A549 (cell line): ENCODE measurements at regions not wholly inside any gene's neighbourhood (a gene's known extent, or its start where the extent isn't known, plus 50 kb on each side); places are given as distances from the start of the nearest gene placed in this dataset.
"Not testable (repeated sequence)": the region's sequence is repeated elsewhere in the genome, so short reads cannot be mapped to it uniquely, and the experiment has no call there.

Experiments used
- ATAC-seq, 2 experiments: fragments of 200-7000 bp in 1 of 2; fragments of >200 bp in 1 of 2; cut with Nextera tagmentation in 1 of 2; cut with Tn5 transposase in 1 of 2; 3 replicates each; pipeline versions ENCODE4 v1.8.0 to v1.9.1; 2018 to 2020; ENCODE audit warnings: mild to moderate bottlenecking in 1 of 2, moderate library complexity in 1 of 2
- CTCF ChIA-PET: fragments of 300-600 bp; sonication (Branson Sonifier 250); formaldehyde crosslinking; extraction: SDS; loops from one replicate; lab custom pipeline; 2021; ENCODE audit warnings: antibody characterized with exemption, inconsistent platforms; lab: Yijun Ruan, JAX
- POLR2A ChIA-PET: fragments of 350-600 bp; formaldehyde crosslinking; extraction: SDS; loops from one replicate; lab custom pipeline; 2021; ENCODE audit warnings: antibody characterized with exemption, inconsistent platforms; lab: Yijun Ruan, JAX
- DNase-seq, 2 experiments: peaks; one replicate each; pipeline versions ENCODE4 v3.0.0 to v3.0.0-alpha.2; 2011 to 2016; ENCODE audit warnings: low read depth in 1 of 2, low spot score in 1 of 2
- FAIRE-seq: peaks from 2 replicates; lab custom pipeline; 2011; peaks lifted over from hg19 to GRCh38; lab: Jason Lieb, UNC
- H3K27ac ChIP-seq, 2 experiments: fragments of >200 bp; sonication (Bioruptor Twin); formaldehyde crosslinking; 3 replicates each; pipeline ENCODE4 v1.5.1; 2016 to 2017
- H3K4me1 ChIP-seq: fragments of >200 bp; sonication (Bioruptor Twin); formaldehyde crosslinking; 3 replicates; pipeline ENCODE4 v1.6.1; 2016
- H3K4me2 ChIP-seq: fragments of >200 bp; sonication (Bioruptor Twin); formaldehyde crosslinking; 3 replicates; pipeline ENCODE4 v1.6.1; 2016
- H3K4me3 ChIP-seq: fragments of >200 bp; sonication (Bioruptor Twin); formaldehyde crosslinking; 3 replicates; pipeline ENCODE4 v1.5.1; 2016
- H3K9me3 ChIP-seq: fragments of >200 bp; sonication (Bioruptor Twin); formaldehyde crosslinking; 3 replicates; pipeline ENCODE4 v1.6.1; 2016
- BHLHE40 ChIP-seq: IDR thresholded peaks from 2 replicates; pipeline ENCODE4 v1.6.1; 2012; ENCODE audit warnings: low read depth, low read length, inconsistent platforms
- CBX8 ChIP-seq: fragments of 200-600 bp; sonication (generic); IDR thresholded peaks from 2 replicates; pipeline ENCODE4 v1.6.1; 2016
- CEBPB ChIP-seq, 2 experiments: fragments of >200 bp in 1 of 2; sonication (Bioruptor Twin) in 1 of 2; formaldehyde crosslinking in 1 of 2; IDR thresholded peaks; 2 replicates each; pipeline ENCODE4 v1.6.1; 2012 to 2016
- CHD2 ChIP-seq: fragments of 150-350 bp; IDR thresholded peaks from 2 replicates; pipeline ENCODE4 v1.6.1; 2014; ENCODE audit warnings: low read length; ENCODE audit not compliant: partially characterized antibody
- EP300 ChIP-seq, 2 experiments: fragments of >200 bp; sonication (Bioruptor Twin); formaldehyde crosslinking; IDR thresholded peaks; 2 replicates in 1 of 2; 3 replicates in 1 of 2; pipeline ENCODE4 v1.6.1; 2016 to 2017
- FOSL2 ChIP-seq, 2 experiments: fragments of 450-650 bp in 1 of 2; fragments of >200 bp in 1 of 2; sonication (Bioruptor Twin) in 1 of 2; formaldehyde crosslinking; IDR thresholded peaks; 2 replicates each; pipeline versions ENCODE4 v1.5.0 to v1.6.1; 2016 to 2020; ENCODE audit warnings: mild to moderate bottlenecking in 1 of 2, moderate library complexity in 1 of 2
- FOXS1 ChIP-seq: fragments of 250-450 bp; sonication (Bioruptor Pico); IDR thresholded peaks from 2 replicates; pipeline ENCODE4 v1.5.0; 2020; ENCODE audit warnings: mild to moderate bottlenecking, moderate library complexity
- JUNB ChIP-seq: fragments of >200 bp; sonication (Bioruptor Twin); formaldehyde crosslinking; IDR thresholded peaks from 2 replicates; pipeline ENCODE4 v1.6.1; 2016
- KDM5A ChIP-seq: fragments of 200-600 bp; sonication (generic); IDR thresholded peaks from 2 replicates; pipeline ENCODE4 v1.6.1; 2016; ENCODE audit warnings: antibody characterized with exemption, mild to moderate bottlenecking
- MAFK ChIP-seq: fragments of 450-650 bp; IDR thresholded peaks from 2 replicates; pipeline ENCODE4 v1.6.1; 2014; ENCODE audit not compliant: partially characterized antibody
- MAZ ChIP-seq: fragments of 150-350 bp; IDR thresholded peaks from 2 replicates; pipeline ENCODE4 v1.6.1; 2014; ENCODE audit warnings: antibody characterized with exemption, low read depth, low read length, borderline replicate concordance
- SREBF2 ChIP-seq: fragments of 450-650 bp; IDR thresholded peaks from 2 replicates; pipeline ENCODE4 v1.6.1; 2014; ENCODE audit warnings: mild to moderate bottlenecking, moderate library complexity
- WGBS: methylation state at CpG from one replicate; pipeline ENCODE4 v1.1.6; 2017; ENCODE audit errors: missing lambda C conversion rate; 5-methylcytosine and 5-hydroxymethylcytosine counted together
- TF ChIP-seq, protein P1 (sequence below): fragments of 250-450 bp; sonication (Bioruptor Pico); IDR thresholded peaks from 2 replicates; pipeline ENCODE4 v1.5.0; 2020; ENCODE audit warnings: low read depth, mild to moderate bottlenecking, moderate library complexity
- TF ChIP-seq, protein P2 (sequence below): fragments of >200 bp; sonication (Bioruptor Twin); formaldehyde crosslinking; IDR thresholded peaks from 3 replicates; pipeline ENCODE4 v1.5.1; 2016
- TF ChIP-seq, protein P3 (sequence below): fragments of 450-650 bp; IDR thresholded peaks from 2 replicates; pipeline ENCODE4 v1.6.1; 2014; ENCODE audit warnings: antibody characterized with exemption
- TF ChIP-seq, protein P4 (sequence below): fragments of 250-450 bp; sonication (Bioruptor Pico); IDR thresholded peaks from 2 replicates; pipeline ENCODE4 v1.5.0; 2021; ENCODE audit warnings: mild to moderate bottlenecking, moderate library complexity, borderline replicate concordance

DNA sequence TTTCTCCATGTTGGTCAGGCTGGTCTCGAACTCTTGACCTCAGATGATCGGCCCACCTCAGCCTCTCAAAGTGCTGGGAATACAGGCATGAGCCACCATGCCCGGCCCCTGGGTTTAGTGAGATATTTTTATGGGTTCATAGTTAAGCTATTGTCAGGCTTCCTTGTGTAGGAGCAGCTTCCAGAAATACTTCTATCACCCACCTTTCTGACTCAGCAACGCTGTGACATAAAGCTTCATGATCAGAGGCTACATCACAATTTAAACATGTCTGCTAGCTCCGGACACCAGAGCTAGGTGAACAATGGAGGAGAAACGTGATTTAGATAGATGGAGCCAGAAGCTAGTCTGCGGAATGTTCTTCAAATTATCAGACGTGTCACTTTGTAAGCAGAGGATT lies 295.8 kb upstream of the LYZL1 start:
- FAIRE-seq, result no peak
- Histone ChIP-seq H3K4me1 (peaks cover 32% of the 10 kb centered on the region), H3K4me3 (no peak overlapping the region), H3K4me2 (no peak overlapping the region), H3K9me3 (no peaks in the 10 kb centered on the region; the same call in 2 of the 3 replicates), H3K27ac (peak overlapping the region in 1 of 2 experiments; percentile 80; a peak in 3 of 6 replicates)
- TF ChIP-seq, protein P1, sequence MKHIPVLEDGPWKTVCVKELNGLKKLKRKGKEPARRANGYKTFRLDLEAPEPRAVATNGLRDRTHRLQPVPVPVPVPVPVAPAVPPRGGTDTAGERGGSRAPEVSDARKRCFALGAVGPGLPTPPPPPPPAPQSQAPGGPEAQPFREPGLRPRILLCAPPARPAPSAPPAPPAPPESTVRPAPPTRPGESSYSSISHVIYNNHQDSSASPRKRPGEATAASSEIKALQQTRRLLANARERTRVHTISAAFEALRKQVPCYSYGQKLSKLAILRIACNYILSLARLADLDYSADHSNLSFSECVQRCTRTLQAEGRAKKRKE (CRISPR knock-in tag), result no peak
- no peak for TF ChIP-seq BHLHE40
- TF ChIP-seq EP300 (IDR thresholded peaks at IDR 0.05), result no peak
- TF ChIP-seq, protein P2, sequence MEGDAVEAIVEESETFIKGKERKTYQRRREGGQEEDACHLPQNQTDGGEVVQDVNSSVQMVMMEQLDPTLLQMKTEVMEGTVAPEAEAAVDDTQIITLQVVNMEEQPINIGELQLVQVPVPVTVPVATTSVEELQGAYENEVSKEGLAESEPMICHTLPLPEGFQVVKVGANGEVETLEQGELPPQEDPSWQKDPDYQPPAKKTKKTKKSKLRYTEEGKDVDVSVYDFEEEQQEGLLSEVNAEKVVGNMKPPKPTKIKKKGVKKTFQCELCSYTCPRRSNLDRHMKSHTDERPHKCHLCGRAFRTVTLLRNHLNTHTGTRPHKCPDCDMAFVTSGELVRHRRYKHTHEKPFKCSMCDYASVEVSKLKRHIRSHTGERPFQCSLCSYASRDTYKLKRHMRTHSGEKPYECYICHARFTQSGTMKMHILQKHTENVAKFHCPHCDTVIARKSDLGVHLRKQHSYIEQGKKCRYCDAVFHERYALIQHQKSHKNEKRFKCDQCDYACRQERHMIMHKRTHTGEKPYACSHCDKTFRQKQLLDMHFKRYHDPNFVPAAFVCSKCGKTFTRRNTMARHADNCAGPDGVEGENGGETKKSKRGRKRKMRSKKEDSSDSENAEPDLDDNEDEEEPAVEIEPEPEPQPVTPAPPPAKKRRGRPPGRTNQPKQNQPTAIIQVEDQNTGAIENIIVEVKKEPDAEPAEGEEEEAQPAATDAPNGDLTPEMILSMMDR, result no peak
- TF ChIP-seq CEBPB (IDR thresholded peaks at IDR 0.05), result no peak
- no peak for TF ChIP-seq MAZ
- no peak for TF ChIP-seq MAFK
- TF ChIP-seq CBX8, result no peak
- TF ChIP-seq KDM5A, result no peak
- TF ChIP-seq FOXS1 (CRISPR knock-in tag), result no peak
- TF ChIP-seq, protein P3, sequence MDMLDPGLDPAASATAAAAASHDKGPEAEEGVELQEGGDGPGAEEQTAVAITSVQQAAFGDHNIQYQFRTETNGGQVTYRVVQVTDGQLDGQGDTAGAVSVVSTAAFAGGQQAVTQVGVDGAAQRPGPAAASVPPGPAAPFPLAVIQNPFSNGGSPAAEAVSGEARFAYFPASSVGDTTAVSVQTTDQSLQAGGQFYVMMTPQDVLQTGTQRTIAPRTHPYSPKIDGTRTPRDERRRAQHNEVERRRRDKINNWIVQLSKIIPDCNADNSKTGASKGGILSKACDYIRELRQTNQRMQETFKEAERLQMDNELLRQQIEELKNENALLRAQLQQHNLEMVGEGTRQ, result no peak
- 91% methylated on average over 8 of the region's 8 CpGs for WGBS
- ChIA-PET POLR2A (no interaction called here), CTCF (interaction anchor here (1.1 to 5.0 kb wide), 12 partner anchors 9 to 357 kb away, joined by 3 to 57 read pairs (median 10); partner anchors contain the start of gene BAMBI)
- ATAC-seq, result no peak
- DNase-seq, result no peak

DNA sequence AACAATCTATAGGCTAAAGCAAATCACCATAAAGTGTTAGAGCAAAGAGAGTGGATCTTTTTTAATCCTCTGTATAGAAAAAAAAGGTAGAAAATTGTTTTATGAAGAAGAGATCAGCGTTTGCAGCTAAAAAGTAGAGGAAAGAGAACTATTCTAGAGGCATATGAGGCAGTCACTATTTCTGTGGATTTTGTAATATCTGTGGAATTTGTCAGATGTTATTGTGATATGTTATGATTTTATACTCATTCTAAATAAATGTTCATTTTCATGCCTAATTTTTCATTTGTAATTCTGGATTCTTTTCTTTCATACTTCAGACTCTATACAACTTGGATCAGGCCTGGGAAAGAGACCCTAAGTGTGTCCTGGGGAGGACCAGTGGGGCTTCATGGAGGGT lies 295.0 kb upstream of the LYZL1 start:
- ATAC-seq (no peak), FAIRE-seq (no peak), DNase-seq (no peak)
- no peaks in the 10 kb centered on the region; the same call in 2 of the 3 replicates for H3K9me3 ChIP-seq
- H3K4me1 ChIP-seq, result peaks cover 35% of the 10 kb centered on the region
- H3K4me3 ChIP-seq, result no peak overlapping the region
- H3K4me2 ChIP-seq, result no peak overlapping the region
- POLR2A ChIA-PET, result no interaction called here
- 89% methylated on average over 1 of the region's 1 CpG for WGBS
- TF ChIP-seq, protein P4, sequence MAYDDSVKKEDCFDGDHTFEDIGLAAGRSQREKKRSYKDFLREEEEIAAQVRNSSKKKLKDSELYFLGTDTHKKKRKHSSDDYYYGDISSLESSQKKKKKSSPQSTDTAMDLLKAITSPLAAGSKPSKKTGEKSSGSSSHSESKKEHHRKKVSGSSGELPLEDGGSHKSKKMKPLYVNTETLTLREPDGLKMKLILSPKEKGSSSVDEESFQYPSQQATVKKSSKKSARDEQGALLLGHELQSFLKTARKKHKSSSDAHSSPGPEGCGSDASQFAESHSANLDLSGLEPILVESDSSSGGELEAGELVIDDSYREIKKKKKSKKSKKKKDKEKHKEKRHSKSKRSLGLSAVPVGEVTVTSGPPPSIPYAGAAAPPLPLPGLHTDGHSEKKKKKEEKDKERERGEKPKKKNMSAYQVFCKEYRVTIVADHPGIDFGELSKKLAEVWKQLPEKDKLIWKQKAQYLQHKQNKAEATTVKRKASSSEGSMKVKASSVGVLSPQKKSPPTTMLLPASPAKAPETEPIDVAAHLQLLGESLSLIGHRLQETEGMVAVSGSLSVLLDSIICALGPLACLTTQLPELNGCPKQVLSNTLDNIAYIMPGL (CRISPR knock-in tag), result no peak
- TF ChIP-seq CEBPB (IDR thresholded peaks at IDR 0.05) (no peak), SREBF2 (no peak), JUNB (no peak), MAZ (no peak), BHLHE40 (no peak), CHD2 (no peak)
- CTCF ChIA-PET, result interaction anchor here (0.9 to 5.0 kb wide), 8 partner anchors 10 to 365 kb away, joined by 3 to 57 read pairs (median 20); partner anchors contain the start of gene BAMBI
- H3K27ac ChIP-seq, result peak overlapping the region in 1 of 2 experiments; percentile 46; a peak in 2 of 6 replicates

DNA sequence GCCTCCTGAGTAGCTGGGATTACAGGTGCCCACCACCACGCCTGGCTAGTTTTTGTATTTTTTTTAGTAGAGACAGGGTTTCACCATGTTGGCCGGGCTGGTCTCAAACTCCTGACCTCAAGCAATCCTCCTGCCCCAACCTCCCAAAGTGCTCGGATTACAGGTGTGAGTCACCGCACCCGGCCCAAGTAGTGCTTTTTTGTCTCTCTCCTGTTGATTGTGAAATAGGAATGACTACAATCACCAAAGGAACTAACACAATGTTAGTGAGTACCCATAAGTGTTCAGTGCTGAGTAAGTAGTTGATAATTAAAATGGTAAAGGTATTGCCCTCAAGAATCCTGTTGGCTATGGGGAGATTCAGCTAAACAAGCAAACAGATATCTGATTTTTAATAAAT lies 294.1 kb upstream of the LYZL1 start:
- FAIRE-seq, POLR2A ChIA-PET: not testable (repeated sequence)
- CTCF ChIA-PET, result interaction anchor here (1.1 to 5.0 kb wide), 3 partner anchors 57 to 331 kb away, joined by 4 to 57 read pairs (median 42); partner anchors contain the start of gene BAMBI

More for the DNA sequence above, 294.1 kb upstream of the LYZL1 start:
- peaks cover 35% of the 10 kb centered on the region for H3K4me1 ChIP-seq
- not testable (repeated sequence) for H3K27ac ChIP-seq; H3K4me3 ChIP-seq; DNase-seq; H3K4me2 ChIP-seq; H3K9me3 ChIP-seq; ATAC-seq; TF ChIP-seq FOSL2 (IDR thresholded peaks at IDR 0.05)
- WGBS, result 80% methylated on average over 5 of the region's 5 CpGs
- peak; percentile 7; the same call in 1 of the 2 replicates for TF ChIP-seq FOSL2 (CRISPR knock-in tag; IDR thresholded peaks at IDR 0.05)
